SK-N-SH treated with all-trans-retinoic acid at 6 μM for 48 hours (cell line): ENCODE measurements at regions not wholly inside any gene's neighbourhood (a gene's known extent, or its start where the extent isn't known, plus 50 kb on each side); places are given as distances from the start of the nearest gene placed in this dataset.

Source experiments
- ATAC-seq: fragments of 200-7000 bp; cut with Tn5 transposase; 3 replicates; pipeline ENCODE4 v1.9.1; 2020; ENCODE audit warnings: mild to moderate bottlenecking, moderate library complexity
- ARNTL ChIP-seq: fragments of 450-650 bp; formaldehyde crosslinking; IDR thresholded peaks from 2 replicates; pipeline ENCODE4 v1.5.0; 2020; ENCODE audit warnings: low read depth, mild to moderate bottlenecking, moderate library complexity, borderline replicate concordance
- BACH2 ChIP-seq: fragments of 250-450 bp; sonication (Bioruptor Pico); IDR thresholded peaks from 2 replicates; pipeline ENCODE4 v1.9.0; 2021; ENCODE audit warnings: mild to moderate bottlenecking, borderline replicate concordance
- CREB5 ChIP-seq: fragments of 250-450 bp; sonication (Bioruptor Pico); IDR thresholded peaks from 2 replicates; pipeline ENCODE4 v1.5.1; 2020; ENCODE audit warnings: low read depth, mild to moderate bottlenecking, moderate library complexity
- CSDC2 ChIP-seq: fragments of 250-450 bp; sonication (Bioruptor Pico); IDR thresholded peaks from 2 replicates; pipeline ENCODE4 v1.5.0; 2020; ENCODE audit warnings: mild to moderate bottlenecking, moderate library complexity
- CSRNP3 ChIP-seq: fragments of 250-450 bp; sonication (Bioruptor Pico); IDR thresholded peaks from 2 replicates; pipeline ENCODE4 v1.5.1; 2021; ENCODE audit warnings: mild to moderate bottlenecking, moderate library complexity
- ESRRG ChIP-seq: fragments of 250-450 bp; sonication (Bioruptor Pico); IDR thresholded peaks from 2 replicates; pipeline ENCODE4 v1.6.1; 2021; ENCODE audit warnings: mild to moderate bottlenecking
- GLIS3 ChIP-seq: fragments of 250-450 bp; sonication (Bioruptor Pico); IDR thresholded peaks from 2 replicates; pipeline ENCODE4 v1.5.0; 2020; ENCODE audit warnings: mild to moderate bottlenecking, moderate library complexity
- ISL1 ChIP-seq: fragments of 250-450 bp; sonication (Bioruptor Pico); IDR thresholded peaks from 2 replicates; pipeline ENCODE4 v2.1.2; 2022; ENCODE audit warnings: mild to moderate bottlenecking, moderate library complexity
- OSR1 ChIP-seq: fragments of 250-450 bp; sonication (Bioruptor Pico); IDR thresholded peaks from 2 replicates; pipeline ENCODE4 v1.8.0; 2022; ENCODE audit warnings: moderate library complexity, mild to moderate bottlenecking, inconsistent platforms
- PATZ1 ChIP-seq: fragments of 250-450 bp; sonication (Bioruptor Pico); IDR thresholded peaks from 2 replicates; pipeline ENCODE4 v1.8.0; 2020; ENCODE audit warnings: mild to moderate bottlenecking, moderate library complexity, borderline replicate concordance
- POU6F1 ChIP-seq: fragments of 250-450 bp; sonication (Bioruptor Pico); IDR thresholded peaks from 2 replicates; pipeline ENCODE4 v1.8.0; 2021; ENCODE audit warnings: low read depth, mild to moderate bottlenecking, moderate library complexity, borderline replicate concordance
- PPARA ChIP-seq: fragments of 250-450 bp; sonication (Bioruptor Pico); IDR thresholded peaks from 2 replicates; pipeline ENCODE4 v1.5.0; 2020; ENCODE audit warnings: mild to moderate bottlenecking, borderline replicate concordance
- RARB ChIP-seq: fragments of 250-450 bp; sonication (Bioruptor Pico); IDR thresholded peaks from 2 replicates; pipeline ENCODE4 v1.8.0; 2021; ENCODE audit warnings: mild to moderate bottlenecking, moderate library complexity
- SNAI2 ChIP-seq: fragments of 250-450 bp; sonication (Bioruptor Pico); IDR thresholded peaks from 2 replicates; pipeline ENCODE4 v1.5.0; 2020; ENCODE audit warnings: mild to moderate bottlenecking, moderate library complexity
- TCF4 ChIP-seq: fragments of 250-450 bp; sonication (Bioruptor Pico); IDR thresholded peaks from 2 replicates; pipeline ENCODE4 v1.8.0; 2021; ENCODE audit warnings: mild to moderate bottlenecking, moderate library complexity, borderline replicate concordance
- TOX ChIP-seq: fragments of 250-450 bp; sonication (Bioruptor Pico); IDR thresholded peaks from 2 replicates; pipeline ENCODE4 v1.8.0; 2021; ENCODE audit warnings: mild to moderate bottlenecking, moderate library complexity, borderline replicate concordance
- ZC3H10 ChIP-seq: fragments of 250-450 bp; sonication (Bioruptor Pico); IDR thresholded peaks from 2 replicates; pipeline ENCODE4 v1.5.1; 2021; ENCODE audit warnings: mild to moderate bottlenecking, moderate library complexity
- ZFP3 ChIP-seq: fragments of 250-450 bp; sonication (Bioruptor Pico); IDR thresholded peaks from 2 replicates; pipeline ENCODE4 v1.5.0; 2020; ENCODE audit warnings: mild to moderate bottlenecking, moderate library complexity
- ZFP30 ChIP-seq: fragments of 450-650 bp; formaldehyde crosslinking; IDR thresholded peaks from 2 replicates; pipeline ENCODE4 v1.5.0; 2022; ENCODE audit warnings: mild to moderate bottlenecking, moderate library complexity
- ZNF565 ChIP-seq: fragments of 450-650 bp; formaldehyde crosslinking; conservative IDR thresholded peaks from 2 replicates; pipeline ENCODE4 v1.5.0; 2020; ENCODE audit warnings: low read depth, mild to moderate bottlenecking, moderate library complexity
- ZNF70 ChIP-seq: fragments of 450-650 bp; formaldehyde crosslinking; IDR thresholded peaks from 2 replicates; pipeline ENCODE4 v1.5.0; 2020; ENCODE audit warnings: mild to moderate bottlenecking, moderate library complexity
- ZNF8 ChIP-seq: fragments of 450-650 bp; formaldehyde crosslinking; IDR thresholded peaks from 2 replicates; pipeline ENCODE4 v1.5.0; 2020; ENCODE audit warnings: mild to moderate bottlenecking, moderate library complexity

GRCh38 chr1:95437011-95437410, 203.0 kb downstream of the RWDD3 start (continued):
- TF ChIP-seq CREB5 (CRISPR knock-in tag) = no peak
- TF ChIP-seq ZFP3 (CRISPR knock-in tag) = no peak
- no peak for TF ChIP-seq ZFP30 (CRISPR knock-in tag)
- TF ChIP-seq TOX = no peak
- TF ChIP-seq SNAI2 = no peak
- no peak for TF ChIP-seq GLIS3 (CRISPR knock-in tag)
- no peak for TF ChIP-seq OSR1
- TF ChIP-seq PATZ1 (CRISPR knock-in tag) = no peak
- TF ChIP-seq ARNTL (CRISPR knock-in tag) = no peak

- no peak for TF ChIP-seq SNAI2
- no peak for ATAC-seq
Measured at GRCh38 chr1:95437781-95438180, 203.8 kb downstream of the RWDD3 start.

GRCh38 chr1:95438218-95438948, 204.4 kb downstream of the RWDD3 start:
- no peak for ATAC-seq
- TF ChIP-seq BACH2 (no peak), CREB5 (CRISPR knock-in tag) (no peak), TOX (no peak), ZC3H10 (no peak), POU6F1 (no peak), ESRRG (CRISPR knock-in tag) (no peak), PPARA (CRISPR knock-in tag) (no peak), ARNTL (CRISPR knock-in tag) (no peak), ZNF8 (CRISPR knock-in tag) (no peak), ZNF70 (CRISPR knock-in tag) (no peak), RARB (CRISPR knock-in tag) (no peak), SNAI2 (no peak), ISL1 (CRISPR knock-in tag) (no peak), GLIS3 (CRISPR knock-in tag) (no peak)

GRCh38 chr1:95440511-95440910, 206.5 kb downstream of the RWDD3 start:
- TF ChIP-seq BACH2 (no peak), GLIS3 (CRISPR knock-in tag) (no peak), SNAI2 (no peak), ZFP30 (CRISPR knock-in tag) (no peak), ZNF70 (CRISPR knock-in tag) (no peak)

GRCh38 chr1:95449516-95449915, 215.5 kb downstream of the RWDD3 start:
- ATAC-seq = no peak
- TF ChIP-seq ARNTL (CRISPR knock-in tag) (no peak), ZNF8 (CRISPR knock-in tag) (no peak), PPARA (CRISPR knock-in tag) (no peak), OSR1 (no peak), TOX (no peak), BACH2 (no peak), RARB (CRISPR knock-in tag) (no peak), SNAI2 (no peak), PATZ1 (CRISPR knock-in tag) (no peak), ZC3H10 (no peak), CSRNP3 (CRISPR knock-in tag) (no peak), ISL1 (CRISPR knock-in tag) (no peak), ZNF565 (CRISPR knock-in tag) (no peak), ZFP30 (CRISPR knock-in tag) (no peak), ZFP3 (CRISPR knock-in tag) (no peak), TCF4 (CRISPR knock-in tag) (no peak), CREB5 (CRISPR knock-in tag) (no peak), CSDC2 (no peak)
- TF ChIP-seq, all 23 proteins: peak for 0

More at GRCh38 chr1:95440511-95440910, 206.5 kb downstream of the RWDD3 start:
- ATAC-seq = no peak
